H1 (cell line): ENCODE measurements at regions not wholly inside any gene's neighbourhood (a gene's known extent, or its start where the extent isn't known, plus 50 kb on each side); places are given as distances from the start of the nearest gene placed in this dataset.

Source experiments
- CTCF ChIA-PET: fragments of 300-600 bp; sonication (Branson Sonifier 250); formaldehyde crosslinking; loops from one replicate; lab custom pipeline; 2021; ENCODE audit not compliant: partially characterized antibody; lab: Charles Lee
- POLR2A ChIA-PET: fragments of 300-600 bp; sonication (Branson Sonifier 250); formaldehyde crosslinking; loops from one replicate; lab custom pipeline; 2021; ENCODE audit warnings: inconsistent platforms; ENCODE audit not compliant: partially characterized antibody; lab: Charles Lee
- DNase-seq, 2 experiments: peaks; one replicate each; pipeline versions ENCODE4 v3.0.0 to v3.0.0-alpha.2; 2010 to 2022; ENCODE audit warnings: low spot score in 2 of 2, low read depth in 1 of 2, mixed read lengths in 1 of 2
- FAIRE-seq: peaks from 2 replicates; lab custom pipeline; 2011; peaks lifted over from hg19 to GRCh38; lab: Jason Lieb, UNC
- H2AFZ ChIP-seq: 2 replicates; pipeline ENCODE4 v1.8.1; 2012; ENCODE audit warnings: low read length, inconsistent platforms
- H2AK5ac ChIP-seq: 2 replicates; pipeline ENCODE4 v1.6.1; 2013; ENCODE audit warnings: low read depth, low read length
- H2BK120ac ChIP-seq: replicated peaks from 2 replicates; pipeline ENCODE3; 2013; ENCODE audit warnings: low read depth, low read length, inconsistent platforms
- H2BK12ac ChIP-seq: 2 replicates; pipeline ENCODE4 v1.6.1; 2013; ENCODE audit warnings: low read depth, low read length
- H2BK15ac ChIP-seq: 2 replicates; pipeline ENCODE4 v1.6.1; 2013; ENCODE audit warnings: low read length
- H2BK20ac ChIP-seq: 2 replicates; pipeline ENCODE4 v1.6.1; 2013; ENCODE audit warnings: low read length
- H2BK5ac ChIP-seq: 2 replicates; pipeline ENCODE4 v1.6.1; 2013; ENCODE audit warnings: low read depth, low read length
- H3K14ac ChIP-seq: 2 replicates; pipeline ENCODE4 v1.6.1; 2013; ENCODE audit warnings: inconsistent platforms; ENCODE audit not compliant: insufficient read length
- H3K18ac ChIP-seq: 2 replicates; pipeline ENCODE4 v1.6.1; 2013; ENCODE audit warnings: low read length; ENCODE audit errors: extremely low read depth
- H3K23ac ChIP-seq: 2 replicates; pipeline ENCODE4 v1.6.1; 2013; ENCODE audit warnings: inconsistent platforms; ENCODE audit not compliant: insufficient read length
- H3K23me2 ChIP-seq: 2 replicates; pipeline ENCODE4 v1.6.1; 2013; ENCODE audit warnings: low read depth, low read length
- H3K27ac ChIP-seq: 2 replicates; pipeline ENCODE4 v1.6.1; 2011; ENCODE audit warnings: low read depth, low read length, inconsistent platforms
- H3K27me3 ChIP-seq, 4 experiments: replicated peaks in 1 of 4; 1 replicate in 1 of 4; 2 replicates in 3 of 4; pipeline versions ENCODE4 v1.6.1 to v1.8.1; 2011 to 2013; ENCODE audit warnings: low read length in 3 of 4, mild to moderate bottlenecking in 3 of 4, inconsistent platforms in 2 of 4, mixed read lengths in 2 of 4, moderate library complexity in 1 of 4; ENCODE audit not compliant: control insufficient read depth in 3 of 4, insufficient read depth in 3 of 4; ENCODE audit errors: extremely low read depth in 1 of 4
- H3K36me3 ChIP-seq, 4 experiments: 2 replicates each; pipeline versions ENCODE4 v1.6.1 to v1.8.1; 2011 to 2013; ENCODE audit warnings: mild to moderate bottlenecking in 4 of 4, low read length in 3 of 4, moderate library complexity in 2 of 4, control low read depth in 1 of 4, inconsistent platforms in 1 of 4; ENCODE audit not compliant: insufficient read depth in 4 of 4, control insufficient read depth in 2 of 4
- H3K4ac ChIP-seq: replicated peaks from 2 replicates; pipeline ENCODE3; 2013; ENCODE audit warnings: low read length, low read depth, mixed read lengths, inconsistent platforms; ENCODE audit not compliant: insufficient read length
- H3K4me1 ChIP-seq, 4 experiments: replicated peaks in 1 of 4; 1 replicate in 1 of 4; 2 replicates in 3 of 4; pipeline versions ENCODE4 v1.6.1 to v1.8.1; 2011 to 2013; ENCODE audit warnings: low read length in 3 of 4, inconsistent platforms in 2 of 4, mixed read lengths in 1 of 4; ENCODE audit not compliant: insufficient read depth in 4 of 4, control insufficient read depth in 3 of 4
- H3K4me2 ChIP-seq, 2 experiments: 2 replicates each; pipeline versions ENCODE4 v1.6.1 to v1.8.1; 2011 to 2013; ENCODE audit warnings: low read depth in 2 of 2, low read length in 2 of 2, control low read depth in 1 of 2, inconsistent platforms in 1 of 2, mild to moderate bottlenecking in 1 of 2; ENCODE audit not compliant: insufficient read depth in 1 of 2
- H3K4me3 ChIP-seq, 4 experiments: fragments of 200-600, 300-600 bp in 1 of 4; sonication (generic), shearing (Covaris generic), sonication (Bioruptor Twin) in 1 of 4; 2 replicates each; pipeline versions ENCODE4 v1.5.1 to v1.8.1; 2011 to 2016; ENCODE audit warnings: low read length in 4 of 4, low read depth in 3 of 4, control low read depth in 2 of 4, inconsistent platforms in 2 of 4, mild to moderate bottlenecking in 2 of 4, mixed read lengths in 1 of 4, moderate library complexity in 1 of 4; ENCODE audit not compliant: insufficient read depth in 2 of 4; ENCODE audit errors: extremely low read depth in 1 of 4
- H3K56ac ChIP-seq: replicated peaks from 2 replicates; pipeline ENCODE3; 2013; ENCODE audit warnings: low read depth, mild to moderate bottlenecking, mixed read lengths, low read length, inconsistent platforms; ENCODE audit not compliant: insufficient read length
- H3K79me1 ChIP-seq: 2 replicates; pipeline ENCODE4 v1.6.1; 2013; ENCODE audit warnings: low read depth, low read length, control low read depth
- H3K79me2 ChIP-seq, 2 experiments: 2 replicates each; pipeline versions ENCODE4 v1.6.1 to v1.8.1; 2012 to 2013; ENCODE audit warnings: low read length in 2 of 2, mild to moderate bottlenecking in 2 of 2, inconsistent platforms in 1 of 2; ENCODE audit not compliant: insufficient read depth in 2 of 2, control insufficient read depth in 1 of 2
- H3K9ac ChIP-seq, 4 experiments: replicated peaks in 1 of 4; 1 replicate in 1 of 4; 2 replicates in 3 of 4; pipeline versions ENCODE4 v1.6.1 to v1.8.1; 2011 to 2013; ENCODE audit warnings: low read depth in 3 of 4, low read length in 3 of 4, control low read depth in 2 of 4, mild to moderate bottlenecking in 2 of 4, moderate library complexity in 2 of 4, inconsistent platforms in 1 of 4; ENCODE audit errors: extremely low read depth in 1 of 4
- H3K9me3 ChIP-seq, 2 experiments: 2 replicates each; pipeline versions ENCODE4 v1.6.1 to v1.8.1; 2012 to 2013; ENCODE audit warnings: mild to moderate bottlenecking in 2 of 2, moderate library complexity in 2 of 2, control low read depth in 1 of 2, inconsistent platforms in 1 of 2, low read depth in 1 of 2, low read length in 1 of 2, mixed read lengths in 1 of 2; ENCODE audit not compliant: insufficient read depth in 2 of 2
- H4K20me1 ChIP-seq, 2 experiments: replicated peaks in 1 of 2; 2 replicates each; pipeline versions ENCODE3 to v1.8.1; 2011 to 2013; ENCODE audit warnings: inconsistent platforms in 2 of 2, low read length in 2 of 2, mild to moderate bottlenecking in 1 of 2; ENCODE audit not compliant: insufficient read depth in 2 of 2, control insufficient read depth in 1 of 2
- H4K5ac ChIP-seq: 2 replicates; pipeline ENCODE4 v1.6.1; 2013; ENCODE audit warnings: low read length, low read depth, mixed read lengths, inconsistent platforms; ENCODE audit not compliant: insufficient read length
- H4K8ac ChIP-seq: 2 replicates; pipeline ENCODE4 v1.8.0; 2013; ENCODE audit warnings: mild to moderate bottlenecking, moderate library complexity, low read length, inconsistent platforms; ENCODE audit not compliant: insufficient read depth; ENCODE audit errors: extremely low read depth
- H4K91ac ChIP-seq: replicated peaks from 2 replicates; pipeline ENCODE3; 2013; ENCODE audit warnings: low read length, mixed read lengths, inconsistent platforms; ENCODE audit not compliant: insufficient read length
- CBX5 ChIP-seq: fragments of 300-800, 300-1000 bp; sonication (generic); IDR thresholded peaks from 2 replicates; pipeline ENCODE4 v1.7.1; 2016; ENCODE audit warnings: antibody characterized with exemption, low read length, low read depth
- FOSL1 ChIP-seq: IDR thresholded peaks from 2 replicates; pipeline ENCODE4 v1.6.1; 2011; ENCODE audit warnings: mild to moderate bottlenecking, low read depth, low read length, moderate library complexity; ENCODE audit not compliant: insufficient read depth
- WGBS, 2 experiments: shearing (Covaris generic) in 1 of 2; methylation state at CpG; one replicate each; pipeline versions ENCODE4 v1.1.6 to v1.1.7; 2013 to 2015; ENCODE audit warnings: low lambda C conversion rate in 2 of 2, mixed read lengths in 2 of 2, inconsistent platforms in 1 of 2, low coverage in 1 of 2, missing lambda C conversion rate in 1 of 2; ENCODE audit not compliant: insufficient replicate concordance in 2 of 2, insufficient coverage in 1 of 2, insufficient read length in 1 of 2; ENCODE audit errors: extremely low coverage in 1 of 2, missing lambda C conversion rate in 1 of 2; 5-methylcytosine and 5-hydroxymethylcytosine counted together

- H2AFZ ChIP-seq = no peak overlapping the region
- ChIA-PET CTCF (interaction anchor here (0.6 kb wide), 1 partner anchor 1724 kb away, joined by 3 read pairs; no protein-coding TSS in a partner anchor), POLR2A (interaction anchor here (0.9 kb wide), 1 partner anchor 8 kb away, joined by 3 read pairs; no protein-coding TSS in a partner anchor)
- no peak overlapping the region for H2BK5ac ChIP-seq
- no peak overlapping the region for H4K8ac ChIP-seq
- 0 out of 8 replicates have a peak overlapping the region, but pooled peaks of 1 of the 4 experiments have one; percentile 2 for H3K4me3 ChIP-seq
- H3K4ac ChIP-seq = no peak overlapping the region
- no peak overlapping the region for H2BK12ac ChIP-seq
- no peak for FAIRE-seq
- WGBS, 2 experiments = 79% methylated on average over 4 of the region's 4 CpGs; no CpG with 5 or more reads in 1 of the 2 experiments
- H3K23ac ChIP-seq = no peak overlapping the region
- H2BK15ac ChIP-seq = no peak overlapping the region
- TF ChIP-seq CBX5 (no peak), FOSL1 (no peak)
- no peak overlapping the region for H2BK120ac ChIP-seq
- no peak overlapping the region for H3K14ac ChIP-seq
- H3K23me2 ChIP-seq = no peaks in the 10 kb centered on the region
- no peak overlapping the region for H3K18ac ChIP-seq
- no peak overlapping the region for H3K56ac ChIP-seq
- H3K4me2 ChIP-seq = no peak overlapping the region
- H3K9ac ChIP-seq = no peak overlapping the region
- H3K27me3 ChIP-seq = no peaks in the 10 kb centered on the region
- H3K79me1 ChIP-seq = no peaks in the 10 kb centered on the region; the same call in 1 of the 2 replicates
- H3K4me1 ChIP-seq = peaks cover 4 to 7% (median 6%) of the 10 kb centered on the region in 4 experiments; a peak in 6 of 7 replicates
- H3K36me3 ChIP-seq = peaks cover 0 to 3% (median 0%) of the 10 kb centered on the region in 4 experiments; a peak in 1 of 8 replicates
- H3K79me2 ChIP-seq = peaks cover 0 to 2% of the 10 kb centered on the region in 2 experiments; a peak in 1 of 4 replicates
- H4K91ac ChIP-seq = no peak overlapping the region
- no peaks in the 10 kb centered on the region for H3K9me3 ChIP-seq
- no peak overlapping the region for H4K5ac ChIP-seq
- no peak overlapping the region for H2BK20ac ChIP-seq
- peaks cover 0 to 1% of the 10 kb centered on the region in 2 experiments for H4K20me1 ChIP-seq
- H3K27ac ChIP-seq = no peak overlapping the region
- no peak for DNase-seq
- no peak overlapping the region for H2AK5ac ChIP-seq
Measured at GRCh38 chr6:14975471-14975817, 270.4 kb upstream of the JARID2 start.
